ENCODE measurements at regions not wholly inside any gene's neighbourhood (a gene's known extent, or its start where the extent isn't known, plus 50 kb on each side); places are given as distances from the start of the nearest gene placed in this dataset.

DNA sequence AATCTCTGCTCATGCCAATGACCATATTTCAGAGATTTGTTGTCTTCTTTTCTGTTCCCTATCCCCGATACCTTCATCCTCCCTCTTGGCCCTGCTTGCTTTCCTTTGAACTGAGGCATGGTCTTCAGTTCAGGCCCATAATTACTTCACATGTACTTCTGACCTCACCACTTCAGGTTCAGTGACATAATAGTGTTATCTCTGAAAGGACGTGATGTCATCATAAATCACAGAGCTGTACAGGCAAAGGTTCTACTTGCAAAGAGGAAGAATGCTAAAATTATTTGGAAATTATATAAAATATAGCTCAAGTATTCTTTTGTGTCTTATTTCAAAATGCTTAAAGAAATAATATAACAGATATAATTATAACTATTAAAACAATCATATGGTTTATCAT is 230.3 kb upstream of the ESRRG start:
- FAIRE-seq: no peak

GRCh38 chr1:216952864-216953263 is 229.6 kb upstream of the ESRRG start:
- FAIRE-seq: no peak

DNA sequence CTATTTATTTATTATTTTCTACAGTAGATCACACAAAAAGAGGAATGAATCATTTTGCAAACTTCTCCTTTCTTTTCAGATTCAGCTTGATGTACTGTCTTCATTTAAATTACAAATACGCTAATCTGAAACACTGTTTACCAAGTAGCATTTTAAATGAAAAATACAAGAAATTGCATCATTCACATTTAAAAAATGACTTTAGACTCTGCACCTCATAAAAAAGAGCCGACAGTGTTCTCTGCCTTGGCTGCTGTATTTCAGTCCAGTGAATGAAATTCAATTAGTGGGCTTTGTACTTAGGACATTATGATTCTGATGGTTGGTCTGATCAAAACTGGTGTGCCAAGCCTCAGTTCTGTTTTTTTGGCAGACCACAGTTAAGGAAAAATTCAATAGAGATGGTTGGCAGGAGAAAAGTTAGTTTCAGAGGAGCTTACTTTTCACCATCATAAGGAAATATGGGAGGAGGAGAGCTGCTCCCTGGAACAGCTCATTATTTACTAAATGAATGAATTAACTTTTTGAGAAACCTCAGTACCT is 222.4 kb upstream of the ESRRG start:
- FAIRE-seq: no peak

DNA sequence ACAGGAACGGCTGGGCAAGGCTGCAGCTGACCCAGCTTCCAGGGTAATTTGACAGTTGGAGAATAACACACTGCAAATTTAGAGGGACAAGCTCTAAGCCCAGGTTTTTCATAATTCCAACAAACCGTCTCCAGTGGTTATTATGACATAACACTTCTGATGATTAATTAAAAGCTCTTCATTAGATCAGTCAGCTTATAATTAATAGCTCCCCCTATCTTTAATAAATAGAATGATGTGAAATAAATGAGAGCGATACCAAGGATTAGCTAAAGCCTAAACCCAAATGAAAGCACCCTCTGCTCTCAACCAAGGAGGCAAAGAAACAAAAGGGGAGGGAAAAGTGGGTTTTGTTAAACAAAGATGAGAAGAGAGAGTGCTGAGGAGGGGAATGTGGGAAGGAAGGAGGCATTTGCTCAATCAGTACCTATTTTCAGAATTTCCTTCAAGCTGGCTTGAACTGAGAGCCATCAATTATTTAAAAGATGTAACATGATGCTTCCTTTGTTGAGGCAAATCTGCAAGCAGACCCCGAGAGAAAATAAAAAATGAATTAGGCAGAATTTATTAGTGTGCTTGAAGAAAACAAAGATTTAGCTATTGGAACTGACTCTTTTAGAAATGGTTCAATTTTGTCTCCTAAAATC is 221.8 kb upstream of the ESRRG start:
- FAIRE-seq: no peak

DNA sequence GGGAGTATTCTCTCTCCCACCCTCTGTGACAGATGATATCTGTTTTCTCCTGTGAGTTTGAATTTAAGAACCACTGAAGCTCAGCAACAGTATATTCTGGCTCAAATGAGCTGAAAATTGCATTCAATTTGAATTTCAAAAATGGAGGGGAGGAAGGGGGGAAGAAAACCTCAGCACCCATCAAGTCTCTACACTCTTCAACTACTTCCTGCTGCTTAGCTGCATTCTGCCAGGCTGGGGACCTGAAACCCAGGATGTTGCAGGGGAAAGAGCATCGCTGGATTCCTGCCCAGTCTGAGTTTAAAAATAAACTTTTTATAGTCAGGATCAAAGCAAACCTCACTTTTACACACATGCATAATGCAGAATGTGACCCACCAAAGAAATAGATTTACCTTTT is 214.3 kb upstream of the ESRRG start:
- no peak for FAIRE-seq

GRCh38 chr1:216936779-216937178 is 213.6 kb upstream of the ESRRG start:
- no peak for FAIRE-seq

DNA sequence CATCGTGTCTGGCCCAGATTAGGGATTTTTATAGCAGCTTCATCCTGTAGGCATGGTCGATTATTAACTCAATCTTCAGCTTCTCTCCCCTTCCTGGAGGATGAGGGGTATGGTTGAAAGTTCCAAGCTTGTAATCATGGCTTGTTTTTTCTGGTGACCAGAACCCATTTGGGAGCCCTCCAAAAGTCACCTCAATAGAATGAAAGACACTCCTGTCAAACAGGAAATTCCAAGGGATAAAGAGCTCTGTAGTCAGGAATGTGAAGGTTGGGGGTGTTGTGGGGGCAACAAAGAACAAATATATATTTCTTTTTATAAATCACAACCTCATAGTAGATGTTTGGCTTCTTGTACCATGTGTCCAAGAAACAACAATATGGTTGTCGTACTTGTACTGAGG is 212.7 kb upstream of the ESRRG start:
- FAIRE-seq: no peak

GRCh38 chr1:216932424-216932823 is 209.2 kb upstream of the ESRRG start:
- FAIRE-seq: no peak

GRCh38 chr1:216929870-216930582 is 206.8 kb upstream of the ESRRG start:
- FAIRE-seq: no peak

- no peak for FAIRE-seq
These were observed 204.4 kb upstream of the ESRRG start for GRCh38 chr1:216927633-216928032.

DNA sequence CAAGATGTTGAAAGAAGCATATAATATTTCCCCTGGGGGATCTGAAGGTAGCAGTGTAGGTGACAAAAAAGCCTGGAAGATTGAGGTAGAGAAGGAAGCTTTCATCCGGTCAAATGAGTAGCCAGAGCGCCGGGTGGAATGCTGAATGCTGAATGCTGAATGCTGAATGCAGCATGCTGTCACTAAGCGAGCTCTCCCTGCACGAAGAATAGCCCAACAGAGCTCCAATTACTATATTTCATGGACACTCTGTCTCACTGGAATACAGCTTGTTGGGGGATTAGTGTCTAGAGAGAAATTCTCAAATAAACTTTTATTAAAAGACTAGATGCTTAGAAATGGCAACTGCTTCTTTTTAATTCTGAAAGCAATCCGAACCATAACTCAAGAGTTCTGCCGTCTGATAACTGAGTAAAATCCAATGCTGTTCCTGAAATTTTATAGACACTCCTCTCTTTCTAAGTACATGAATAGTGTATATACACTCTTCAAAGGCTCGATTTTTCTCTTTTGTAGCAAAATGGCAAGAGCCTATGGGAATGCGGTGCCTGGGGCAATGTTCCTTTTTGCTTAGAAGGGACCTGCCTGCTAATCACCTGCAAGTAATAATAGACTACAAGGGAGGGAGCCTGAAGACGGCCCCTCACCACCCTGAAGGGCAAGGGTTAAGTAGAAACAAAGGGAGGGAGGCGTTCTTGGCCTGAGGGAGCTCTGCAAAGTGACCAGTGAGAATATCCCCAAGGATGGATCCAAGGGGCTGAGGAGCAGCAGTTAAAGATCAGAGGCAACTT is 203.7 kb upstream of the ESRRG start:
- no peak for FAIRE-seq

DNA sequence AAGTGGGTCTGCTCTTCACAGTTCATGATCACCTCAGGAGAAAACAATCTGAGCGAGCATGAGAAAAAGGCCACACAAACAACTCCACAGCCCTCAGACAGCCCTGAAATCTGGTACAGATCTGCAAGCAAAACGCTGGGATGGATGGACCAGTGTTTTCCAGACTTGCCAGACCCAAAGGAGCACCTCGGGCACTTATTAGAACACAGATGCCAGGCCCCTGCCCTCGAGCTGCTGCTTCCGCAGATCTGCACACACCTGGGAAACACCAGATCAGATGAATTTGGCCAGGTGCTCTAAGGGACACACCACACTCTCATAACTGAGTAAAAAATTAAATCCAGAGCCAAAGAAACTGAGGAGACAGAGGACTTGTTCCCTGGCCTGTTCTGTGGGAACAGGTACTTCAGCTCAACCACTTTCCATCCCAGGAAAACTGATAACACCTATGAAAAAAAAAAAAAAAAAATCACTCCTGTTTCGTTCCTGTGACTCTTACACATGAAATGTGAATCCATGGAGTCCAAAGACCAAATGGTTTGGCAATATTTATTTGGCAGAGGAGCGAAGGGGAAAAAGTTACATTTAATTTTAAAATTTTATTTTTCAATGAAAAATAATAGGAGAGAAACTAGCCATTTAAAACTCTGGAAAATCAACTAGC is 202.9 kb upstream of the ESRRG start:
- FAIRE-seq: no peak

- FAIRE-seq: no peak
These were observed 201.5 kb upstream of the ESRRG start for GRCh38 chr1:216924732-216925131.

DNA sequence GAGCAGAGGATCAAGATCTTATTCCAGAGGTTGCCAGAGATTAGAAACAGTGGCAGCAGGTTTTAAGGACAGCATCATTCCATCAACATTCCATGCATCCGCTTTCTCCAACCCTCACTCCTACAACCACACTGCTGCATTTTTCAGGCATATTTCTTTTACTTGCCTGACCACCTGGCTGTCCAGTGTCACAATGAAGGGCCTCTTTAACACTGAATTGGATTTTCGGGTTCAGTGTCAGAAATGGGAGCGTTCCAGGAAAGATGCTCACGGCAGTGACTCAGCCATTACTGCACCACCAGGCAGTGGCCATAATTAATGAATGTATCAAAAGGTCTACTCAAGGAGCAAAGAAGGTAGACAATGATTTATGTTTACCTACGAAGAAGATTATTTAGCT is 200.4 kb upstream of the ESRRG start:
- no peak for FAIRE-seq

DNA sequence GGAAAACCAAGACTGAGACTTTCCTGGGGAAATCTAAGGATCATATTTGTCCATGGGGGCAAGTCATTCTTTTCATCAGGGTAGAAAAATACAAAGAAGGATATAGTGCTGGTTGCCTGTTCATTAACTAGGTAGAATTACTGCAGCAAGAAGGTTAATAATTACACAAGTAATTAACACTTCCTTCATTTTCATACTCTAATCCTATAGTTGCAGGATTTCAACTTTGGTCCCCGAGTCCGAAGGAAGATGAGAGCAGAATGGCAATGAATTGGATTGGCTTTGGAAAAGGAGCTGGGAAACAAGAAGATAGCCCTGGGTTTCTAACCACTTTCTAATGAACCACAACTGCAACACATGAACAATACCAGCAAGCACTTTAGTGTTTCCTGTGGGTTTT is 199.2 kb upstream of the ESRRG start:
- FAIRE-seq: no peak

- no peak for FAIRE-seq
These were observed 198.6 kb upstream of the ESRRG start for GRCh38 chr1:216921866-216922265.

GRCh38 chr1:216919060-216919970 is 196.1 kb upstream of the ESRRG start:
- no peak for FAIRE-seq

GRCh38 chr1:216916890-216917438 is 193.7 kb upstream of the ESRRG start:
- no peak for FAIRE-seq

DNA sequence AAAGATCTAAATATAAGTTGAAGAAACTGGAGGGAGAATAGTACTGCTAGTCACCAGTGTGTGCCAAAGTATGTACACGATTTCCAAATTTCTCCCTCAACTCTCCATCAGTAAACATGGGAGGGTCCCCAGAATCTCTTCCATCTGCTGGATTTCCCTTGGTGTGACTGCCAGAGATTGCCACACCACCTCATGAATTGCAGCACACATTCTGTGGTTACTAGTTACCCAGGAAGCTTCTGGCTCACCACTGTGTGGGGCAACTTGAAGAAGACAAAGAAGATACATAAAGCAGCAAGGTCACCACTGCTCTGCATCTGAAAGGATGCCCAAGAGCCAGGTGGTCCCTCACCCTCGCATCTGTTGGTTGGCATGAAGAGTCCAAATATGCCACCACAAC is 191.7 kb upstream of the ESRRG start:
- FAIRE-seq: no peak

- FAIRE-seq: no peak
These were observed 190.7 kb upstream of the ESRRG start for GRCh38 chr1:216913976-216914375.

DNA sequence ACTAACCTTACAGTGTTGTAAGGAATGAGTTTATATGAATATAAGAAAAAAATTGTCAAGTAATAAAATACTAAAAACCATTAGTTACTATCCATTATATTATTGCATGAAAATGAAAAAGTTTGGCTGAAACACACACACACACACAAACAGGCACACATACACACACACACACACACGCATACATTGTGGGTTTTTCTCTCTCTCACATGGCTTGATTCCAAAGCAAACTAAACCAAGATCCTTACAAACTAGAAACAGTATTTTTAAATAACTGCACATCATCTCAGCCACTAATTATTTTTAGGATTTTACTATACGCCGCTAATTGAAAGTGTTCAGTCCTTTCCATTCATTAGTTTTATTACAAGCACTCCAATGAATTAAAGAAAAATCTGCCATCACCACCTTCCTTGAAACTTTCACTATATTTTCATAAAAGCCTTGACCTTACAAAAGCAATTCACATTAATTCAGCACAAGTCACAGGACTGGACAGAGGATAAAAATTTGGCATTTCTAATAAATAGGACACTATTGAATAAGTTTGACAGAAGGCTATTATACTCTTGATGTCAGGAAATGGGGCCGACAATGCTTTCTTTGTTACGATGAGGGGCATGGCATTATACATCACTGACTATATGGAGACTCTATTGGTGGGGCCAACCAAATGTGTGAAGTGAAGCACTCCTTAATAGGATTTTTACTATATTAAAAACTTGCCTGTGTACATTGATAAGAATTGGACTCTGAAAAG is 187.0 kb upstream of the ESRRG start:
- FAIRE-seq: no peak

All from islet of Langerhans (tissue), 1 donor.